ENCODE measurements at regions not wholly inside any gene's neighbourhood (a gene's known extent, or its start where the extent isn't known, plus 50 kb on each side); places are given as distances from the start of the nearest gene placed in this dataset.

GRCh38 chr1:219541946-219542345, 71.0 kb downstream of the ZC3H11B start:
- DNase-seq (ENCODE audit: low read depth), result no peak
- Histone ChIP-seq H3K4me3 (ENCODE audit: low read length) (no peak overlapping the region), H3K9ac (ENCODE audit: low read length) (no peak overlapping the region), H3K36me3 (ENCODE audit: control insufficient read depth, insufficient read depth, low read length, severe bottlenecking) (no peaks in the 10 kb centered on the region), H3K4me1 (ENCODE audit: control insufficient read depth, insufficient read depth, low read length) (peaks cover 17% of the 10 kb centered on the region), H3K27me3 (replicated peaks; ENCODE audit: control insufficient read depth, insufficient read depth, low read length) (no peaks in the 10 kb centered on the region), H3K9me3 (ENCODE audit: control insufficient read depth, low read length) (no peaks in the 10 kb centered on the region)

GRCh38 chr1:219539645-219540254, 73.2 kb downstream of the ZC3H11B start:
- H3K36me3 ChIP-seq (ENCODE audit: control insufficient read depth, insufficient read depth, low read length, severe bottlenecking), result no peaks in the 10 kb centered on the region
- no peaks in the 10 kb centered on the region for H3K27me3 ChIP-seq (replicated peaks; ENCODE audit: control insufficient read depth, insufficient read depth, low read length)
- H3K9ac ChIP-seq (ENCODE audit: low read length), result no peak overlapping the region
- peaks cover 24% of the 10 kb centered on the region for H3K4me1 ChIP-seq (ENCODE audit: control insufficient read depth, insufficient read depth, low read length)
- no peak for DNase-seq (ENCODE audit: low read depth)
- H3K9me3 ChIP-seq (ENCODE audit: control insufficient read depth, low read length), result no peaks in the 10 kb centered on the region
- no peak overlapping the region for H3K4me3 ChIP-seq (ENCODE audit: low read length)

DNA sequence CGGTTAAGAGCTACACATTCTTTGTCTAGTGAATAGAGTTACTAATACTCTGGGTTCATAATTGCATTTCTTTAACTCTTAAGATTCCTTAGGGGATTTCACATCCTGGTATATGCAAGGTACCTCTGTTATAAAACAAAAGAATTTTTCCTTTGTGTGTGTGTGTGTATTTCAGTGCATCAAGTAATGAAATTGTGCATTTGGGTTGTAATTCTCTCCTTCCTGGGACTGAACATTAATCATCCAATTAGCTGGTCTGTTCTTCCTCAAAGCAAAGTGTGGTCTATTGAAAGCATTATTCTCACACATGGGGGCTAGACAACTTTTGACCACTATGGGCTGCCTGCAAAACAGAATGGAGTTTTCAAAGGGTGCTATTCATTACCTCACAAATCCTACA, 74.0 kb downstream of the ZC3H11B start:
- Histone ChIP-seq H3K9me3 (ENCODE audit: control insufficient read depth, low read length) (no peaks in the 10 kb centered on the region), H3K4me3 (ENCODE audit: low read length) (no peak overlapping the region), H3K27me3 (replicated peaks; ENCODE audit: control insufficient read depth, insufficient read depth, low read length) (no peaks in the 10 kb centered on the region), H3K9ac (ENCODE audit: low read length) (no peak overlapping the region), H3K4me1 (ENCODE audit: control insufficient read depth, insufficient read depth, low read length) (peaks cover 28% of the 10 kb centered on the region), H3K36me3 (ENCODE audit: control insufficient read depth, insufficient read depth, low read length, severe bottlenecking) (no peaks in the 10 kb centered on the region)
- no peak for DNase-seq (ENCODE audit: low read depth)

GRCh38 chr1:219537223-219537631, 75.7 kb downstream of the ZC3H11B start:
- Histone ChIP-seq H3K4me1 (ENCODE audit: control insufficient read depth, insufficient read depth, low read length) (peaks cover 31% of the 10 kb centered on the region), H3K36me3 (ENCODE audit: control insufficient read depth, insufficient read depth, low read length, severe bottlenecking) (no peaks in the 10 kb centered on the region), H3K4me3 (ENCODE audit: low read length) (no peak overlapping the region), H3K9me3 (ENCODE audit: control insufficient read depth, low read length) (no peaks in the 10 kb centered on the region), H3K27me3 (replicated peaks; ENCODE audit: control insufficient read depth, insufficient read depth, low read length) (no peaks in the 10 kb centered on the region), H3K9ac (ENCODE audit: low read length) (no peak overlapping the region)
- DNase-seq (ENCODE audit: low read depth), result no peak

GRCh38 chr1:219536038-219536437, 76.9 kb downstream of the ZC3H11B start:
- Histone ChIP-seq H3K9ac (ENCODE audit: low read length) (no peak overlapping the region), H3K27me3 (replicated peaks; ENCODE audit: control insufficient read depth, insufficient read depth, low read length) (no peaks in the 10 kb centered on the region), H3K9me3 (ENCODE audit: control insufficient read depth, low read length) (no peaks in the 10 kb centered on the region), H3K4me3 (ENCODE audit: low read length) (no peak overlapping the region), H3K36me3 (ENCODE audit: control insufficient read depth, insufficient read depth, low read length, severe bottlenecking) (no peaks in the 10 kb centered on the region), H3K4me1 (ENCODE audit: control insufficient read depth, insufficient read depth, low read length) (peaks cover 31% of the 10 kb centered on the region)
- no peak for DNase-seq (ENCODE audit: low read depth)

DNA sequence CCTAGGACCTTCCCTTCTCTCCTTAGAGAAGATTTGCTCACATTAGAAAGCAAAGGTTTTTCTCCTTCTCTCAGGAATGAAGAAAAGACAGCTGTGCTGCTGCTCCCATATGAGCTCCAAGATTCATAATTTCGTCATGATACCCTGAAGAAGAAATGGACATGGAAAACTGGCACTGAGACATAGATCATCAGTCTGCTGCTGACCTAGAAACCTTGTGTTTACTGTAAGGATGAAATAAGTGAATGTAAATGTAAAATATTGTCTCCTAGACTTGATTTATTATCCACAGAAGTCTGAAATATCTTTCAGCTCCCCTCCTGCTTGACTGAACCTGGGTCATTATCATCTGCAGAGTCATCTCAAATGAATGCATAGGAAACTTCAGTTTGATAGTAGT, 77.9 kb downstream of the ZC3H11B start:
- peaks cover 31% of the 10 kb centered on the region for H3K4me1 ChIP-seq (ENCODE audit: control insufficient read depth, insufficient read depth, low read length)
- no peak overlapping the region for H3K4me3 ChIP-seq (ENCODE audit: low read length)
- no peaks in the 10 kb centered on the region for H3K27me3 ChIP-seq (replicated peaks; ENCODE audit: control insufficient read depth, insufficient read depth, low read length)
- no peaks in the 10 kb centered on the region for H3K36me3 ChIP-seq (ENCODE audit: control insufficient read depth, insufficient read depth, low read length, severe bottlenecking)
- H3K9ac ChIP-seq (ENCODE audit: low read length), result peak overlapping the region; percentile 11
- H3K9me3 ChIP-seq (ENCODE audit: control insufficient read depth, low read length), result no peaks in the 10 kb centered on the region
- DNase-seq (ENCODE audit: low read depth), result no peak

- H3K36me3 ChIP-seq (ENCODE audit: control insufficient read depth, insufficient read depth, low read length, severe bottlenecking), result no peaks in the 10 kb centered on the region
- no peak overlapping the region for H3K9ac ChIP-seq (ENCODE audit: low read length)
- peak; percentile 33 for DNase-seq (ENCODE audit: low read depth)
- no peaks in the 10 kb centered on the region for H3K9me3 ChIP-seq (ENCODE audit: control insufficient read depth, low read length)
- no peak overlapping the region for H3K4me3 ChIP-seq (ENCODE audit: low read length)
- H3K4me1 ChIP-seq (ENCODE audit: control insufficient read depth, insufficient read depth, low read length), result peaks cover 39% of the 10 kb centered on the region
- no peaks in the 10 kb centered on the region for H3K27me3 ChIP-seq (replicated peaks; ENCODE audit: control insufficient read depth, insufficient read depth, low read length)
These were observed 79.6 kb downstream of the ZC3H11B start for GRCh38 chr1:219533280-219533679.

DNA sequence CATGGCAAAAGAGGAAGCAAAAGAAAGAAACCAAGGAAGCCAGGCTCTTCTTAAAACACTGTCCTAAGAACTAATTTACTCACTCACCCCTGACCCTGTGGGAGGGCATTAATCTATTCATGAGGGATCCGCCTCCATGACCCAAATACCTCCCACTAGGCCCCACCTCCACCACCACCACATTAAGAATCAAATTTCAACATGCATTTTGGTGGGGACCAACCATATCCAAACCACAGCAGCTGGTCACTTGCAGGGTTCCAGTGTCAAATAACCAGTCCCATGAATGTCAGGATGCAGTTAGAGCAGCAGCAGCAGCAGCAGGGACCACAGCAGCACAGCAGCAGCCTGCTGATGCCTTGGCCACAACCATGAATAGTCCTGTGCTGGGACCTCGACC, 83.8 kb downstream of the ZC3H11B start:
- H3K27me3 ChIP-seq (replicated peaks; ENCODE audit: control insufficient read depth, insufficient read depth, low read length), result no peaks in the 10 kb centered on the region
- H3K9ac ChIP-seq (ENCODE audit: low read length), result no peak overlapping the region
- H3K4me3 ChIP-seq (ENCODE audit: low read length), result no peak overlapping the region
- H3K36me3 ChIP-seq (ENCODE audit: control insufficient read depth, insufficient read depth, low read length, severe bottlenecking), result no peaks in the 10 kb centered on the region
- H3K9me3 ChIP-seq (ENCODE audit: control insufficient read depth, low read length), result peaks cover 10% of the 10 kb centered on the region
- DNase-seq (ENCODE audit: low read depth), result no peak
- H3K4me1 ChIP-seq (ENCODE audit: control insufficient read depth, insufficient read depth, low read length), result peaks cover 30% of the 10 kb centered on the region

- no peak overlapping the region for H3K4me3 ChIP-seq (ENCODE audit: low read length)
- no peaks in the 10 kb centered on the region for H3K36me3 ChIP-seq (ENCODE audit: control insufficient read depth, insufficient read depth, low read length, severe bottlenecking)
- peaks cover 10% of the 10 kb centered on the region for H3K9me3 ChIP-seq (ENCODE audit: control insufficient read depth, low read length)
- no peak overlapping the region for H3K9ac ChIP-seq (ENCODE audit: low read length)
- H3K4me1 ChIP-seq (ENCODE audit: control insufficient read depth, insufficient read depth, low read length), result peaks cover 25% of the 10 kb centered on the region
- H3K27me3 ChIP-seq (replicated peaks; ENCODE audit: control insufficient read depth, insufficient read depth, low read length), result no peaks in the 10 kb centered on the region
- no peak for DNase-seq (ENCODE audit: low read depth)
These were observed 84.3 kb downstream of the ZC3H11B start for GRCh38 chr1:219528633-219529032.

GRCh38 chr1:219527994-219528393, 84.9 kb downstream of the ZC3H11B start:
- DNase-seq (ENCODE audit: low read depth), result no peak

GRCh38 chr1:219526074-219526473, 86.8 kb downstream of the ZC3H11B start:
- H3K36me3 ChIP-seq (ENCODE audit: control insufficient read depth, insufficient read depth, low read length, severe bottlenecking), result no peaks in the 10 kb centered on the region
- no peak overlapping the region for H3K9ac ChIP-seq (ENCODE audit: low read length)
- DNase-seq (ENCODE audit: low read depth), result no peak
- no peak overlapping the region for H3K4me3 ChIP-seq (ENCODE audit: low read length)
- peaks cover 10% of the 10 kb centered on the region for H3K9me3 ChIP-seq (ENCODE audit: control insufficient read depth, low read length)
- H3K27me3 ChIP-seq (replicated peaks; ENCODE audit: control insufficient read depth, insufficient read depth, low read length), result no peaks in the 10 kb centered on the region
- H3K4me1 ChIP-seq (ENCODE audit: control insufficient read depth, insufficient read depth, low read length), result peaks cover 16% of the 10 kb centered on the region

More at GRCh38 chr1:219527994-219528393, 84.9 kb downstream of the ZC3H11B start:
- H3K4me1 ChIP-seq (ENCODE audit: control insufficient read depth, insufficient read depth, low read length), result peaks cover 18% of the 10 kb centered on the region
- peaks cover 10% of the 10 kb centered on the region for H3K9me3 ChIP-seq (ENCODE audit: control insufficient read depth, low read length)
- peak overlapping the region; percentile 16 for H3K9ac ChIP-seq (ENCODE audit: low read length)
- H3K27me3 ChIP-seq (replicated peaks; ENCODE audit: control insufficient read depth, insufficient read depth, low read length), result no peaks in the 10 kb centered on the region
- H3K4me3 ChIP-seq (ENCODE audit: low read length), result no peak overlapping the region
- H3K36me3 ChIP-seq (ENCODE audit: control insufficient read depth, insufficient read depth, low read length, severe bottlenecking), result no peaks in the 10 kb centered on the region

DNA sequence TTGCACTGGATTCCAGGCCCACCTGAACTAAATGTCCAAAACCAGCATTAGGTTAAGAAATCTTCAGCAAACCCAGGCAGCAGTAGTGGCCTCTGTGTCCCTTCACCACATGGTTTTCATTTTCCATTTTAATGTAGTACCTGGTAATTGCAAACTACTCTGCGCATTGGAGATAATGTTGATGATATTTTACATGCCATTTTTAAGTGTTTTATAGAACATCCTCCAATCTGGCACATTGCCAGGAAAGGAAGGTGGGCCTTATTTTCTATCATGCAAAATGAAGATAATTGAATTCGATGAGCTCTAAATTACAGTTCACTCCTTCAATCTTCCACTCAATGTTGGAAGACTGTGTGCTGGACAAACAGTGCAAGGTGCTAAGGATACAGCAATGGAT, 89.5 kb downstream of the ZC3H11B start:
- no peaks in the 10 kb centered on the region for H3K36me3 ChIP-seq (ENCODE audit: control insufficient read depth, insufficient read depth, low read length, severe bottlenecking)
- peaks cover 30% of the 10 kb centered on the region for H3K4me1 ChIP-seq (ENCODE audit: control insufficient read depth, insufficient read depth, low read length)
- no peak overlapping the region for H3K9ac ChIP-seq (ENCODE audit: low read length)
- H3K4me3 ChIP-seq (ENCODE audit: low read length), result no peak overlapping the region
- no peak for DNase-seq (ENCODE audit: low read depth)
- H3K9me3 ChIP-seq (ENCODE audit: control insufficient read depth, low read length), result peaks cover 10% of the 10 kb centered on the region
- H3K27me3 ChIP-seq (replicated peaks; ENCODE audit: control insufficient read depth, insufficient read depth, low read length), result no peaks in the 10 kb centered on the region
